ENCODE measurements at regions not wholly inside any gene's neighbourhood (a gene's known extent, or its start where the extent isn't known, plus 50 kb on each side); places are given as distances from the start of the nearest gene placed in this dataset.
A peak's percentile ranks its signal among the peaks of the same experiment; 100 is the strongest.

DNA sequence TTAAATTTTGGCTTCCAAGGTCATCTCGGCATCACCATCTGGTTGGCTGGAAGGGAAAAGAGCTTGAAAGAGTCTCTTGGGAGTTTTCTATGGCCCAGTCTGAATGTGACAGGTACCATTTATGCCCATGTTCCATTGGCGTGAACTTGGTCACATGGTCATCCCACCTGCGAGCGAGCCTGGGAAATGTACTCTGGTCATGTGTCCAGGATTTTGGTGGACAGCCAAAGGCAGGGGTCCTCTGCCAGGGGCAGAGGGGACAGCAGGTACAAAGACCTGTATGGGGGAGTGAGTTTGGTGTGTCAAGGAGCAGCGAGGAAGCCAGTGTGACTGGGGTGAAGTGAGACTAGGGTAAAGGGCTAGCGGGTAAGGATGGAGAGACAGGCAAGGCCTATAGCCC lies 112.6 kb downstream of the CDC5L start:
- DNase-seq (ENCODE audit: low spot score) (no peak), ATAC-seq (no peak)

DNA sequence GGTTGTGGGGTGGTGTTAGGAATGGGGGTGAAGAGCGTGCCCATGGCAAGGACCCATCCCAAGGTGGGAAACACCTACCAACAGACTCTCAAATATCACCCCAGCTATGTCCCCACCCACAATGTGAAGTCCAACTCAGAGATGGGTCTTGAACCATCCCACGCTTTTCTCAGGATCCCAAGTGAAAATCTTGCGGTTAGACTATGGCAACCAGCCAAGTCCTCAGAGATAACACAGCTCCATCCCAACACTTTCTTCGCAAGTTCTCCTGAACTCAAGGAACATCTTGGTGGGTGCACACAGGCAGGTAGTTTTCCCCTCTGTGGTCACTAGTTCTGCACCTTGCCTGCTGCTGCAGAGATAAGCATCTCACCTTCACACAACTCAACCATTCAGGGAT lies 116.0 kb downstream of the CDC5L start:
- DNase-seq (ENCODE audit: low spot score) (no peak), ATAC-seq (no peak)

DNA sequence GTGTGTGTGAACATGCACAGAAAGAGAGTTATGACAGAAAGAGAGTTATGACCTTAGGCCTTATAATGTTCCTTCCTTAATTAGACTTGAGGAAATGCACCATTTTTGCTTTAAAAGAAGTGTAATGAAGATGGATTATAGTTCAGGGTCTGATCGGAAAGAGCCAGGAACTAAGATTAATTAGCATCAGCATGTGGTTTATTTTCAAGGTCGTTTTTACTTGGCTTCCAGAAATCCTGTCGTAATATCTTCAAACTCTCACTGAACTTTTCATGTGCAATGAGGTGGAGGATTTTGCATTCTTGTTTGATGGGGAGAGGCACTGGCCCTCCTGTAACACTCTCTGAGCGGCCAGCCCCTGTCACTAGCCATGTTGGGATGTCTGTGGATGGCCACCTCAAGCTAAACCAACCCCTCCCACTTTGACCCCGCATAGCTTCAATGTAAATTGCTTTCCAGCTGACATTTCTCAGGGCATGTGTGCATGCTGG lies 116.8 kb downstream of the CDC5L start:
- ATAC-seq, result no peak
- no peak for DNase-seq (ENCODE audit: low spot score)

DNA sequence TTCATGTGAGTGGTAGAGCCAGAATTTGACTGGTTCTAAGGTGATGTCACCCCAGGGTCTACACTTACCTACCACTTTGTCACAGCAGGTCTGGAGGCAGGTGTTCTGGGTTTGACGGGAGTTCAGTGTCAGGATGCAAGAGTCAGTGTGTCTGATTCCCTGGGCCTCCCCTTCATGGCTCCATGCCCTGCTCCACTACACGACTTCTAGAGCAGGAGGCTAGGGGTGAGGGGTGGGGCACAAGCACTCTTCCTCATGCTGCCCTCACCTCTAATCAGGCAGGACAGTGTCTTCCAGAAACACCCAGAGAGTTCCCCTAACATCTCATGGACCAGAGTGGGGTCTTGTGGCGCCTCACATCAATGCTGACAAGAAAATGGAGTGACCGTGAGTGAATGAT lies 118.2 kb downstream of the CDC5L start:
- ATAC-seq (no peak), DNase-seq (ENCODE audit: low spot score) (no peak)

DNA sequence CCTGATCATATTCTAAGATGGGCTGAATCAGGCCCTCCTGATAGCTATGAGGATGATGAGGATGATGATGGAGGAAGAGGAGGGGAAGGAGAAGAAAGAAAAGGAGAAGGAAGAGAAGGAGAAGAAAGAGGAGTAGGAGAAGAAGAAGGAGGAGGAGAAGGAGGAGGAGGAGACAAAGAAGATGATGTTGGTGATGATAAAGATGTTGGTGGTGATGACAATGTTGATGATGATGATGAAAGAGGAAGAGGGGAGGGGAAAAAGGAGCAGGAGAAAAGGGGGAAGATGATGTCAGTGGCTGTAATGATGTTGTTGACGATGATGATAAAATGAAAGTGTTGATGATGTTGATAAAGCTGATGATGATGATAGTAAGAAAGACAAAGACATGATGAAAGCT lies 119.5 kb downstream of the CDC5L start:
- ATAC-seq, result no peak
- DNase-seq (ENCODE audit: low spot score), result no peak

DNA sequence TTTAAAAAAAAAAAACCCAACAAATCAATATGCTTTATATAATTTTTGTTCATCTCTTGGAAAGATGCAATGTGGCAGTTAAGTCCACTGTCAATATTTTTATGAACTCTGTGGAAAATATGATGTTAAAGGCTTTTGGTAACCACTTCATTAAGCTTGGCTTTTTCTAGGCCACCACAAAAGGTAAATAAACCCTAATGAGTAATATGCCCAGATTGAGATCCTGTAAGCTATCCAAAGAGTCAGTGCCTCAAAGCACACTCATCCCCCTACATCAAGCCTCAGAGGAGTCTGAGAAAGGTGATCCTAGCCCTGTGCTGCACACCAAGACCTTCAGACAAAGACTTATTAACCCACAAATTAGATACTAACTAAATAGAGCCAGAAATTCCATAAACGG lies 121.1 kb downstream of the CDC5L start:
- ATAC-seq (no peak), DNase-seq (ENCODE audit: low spot score) (no peak)

DNA sequence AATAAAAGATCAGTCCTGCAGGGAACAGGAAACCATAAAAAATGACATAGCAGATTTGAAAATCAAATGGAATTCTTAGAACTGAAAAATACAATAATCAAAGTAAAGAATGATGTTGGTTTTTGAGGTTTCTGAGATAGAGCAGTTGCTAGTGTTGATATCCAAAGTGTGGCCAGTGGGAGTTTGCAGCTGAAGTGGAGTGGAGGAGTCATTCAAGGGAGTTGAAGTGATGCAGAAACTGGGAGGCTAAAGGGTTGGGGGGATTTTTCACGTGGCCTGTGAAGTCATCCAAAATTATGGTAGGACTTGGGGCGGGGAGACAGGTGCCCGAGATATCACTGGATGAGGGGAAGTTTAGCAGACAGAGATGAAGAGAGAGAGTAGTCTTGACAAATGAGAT lies 123.6 kb downstream of the CDC5L start:
- no peak for DNase-seq (ENCODE audit: low spot score)
- ATAC-seq, result no peak

DNA sequence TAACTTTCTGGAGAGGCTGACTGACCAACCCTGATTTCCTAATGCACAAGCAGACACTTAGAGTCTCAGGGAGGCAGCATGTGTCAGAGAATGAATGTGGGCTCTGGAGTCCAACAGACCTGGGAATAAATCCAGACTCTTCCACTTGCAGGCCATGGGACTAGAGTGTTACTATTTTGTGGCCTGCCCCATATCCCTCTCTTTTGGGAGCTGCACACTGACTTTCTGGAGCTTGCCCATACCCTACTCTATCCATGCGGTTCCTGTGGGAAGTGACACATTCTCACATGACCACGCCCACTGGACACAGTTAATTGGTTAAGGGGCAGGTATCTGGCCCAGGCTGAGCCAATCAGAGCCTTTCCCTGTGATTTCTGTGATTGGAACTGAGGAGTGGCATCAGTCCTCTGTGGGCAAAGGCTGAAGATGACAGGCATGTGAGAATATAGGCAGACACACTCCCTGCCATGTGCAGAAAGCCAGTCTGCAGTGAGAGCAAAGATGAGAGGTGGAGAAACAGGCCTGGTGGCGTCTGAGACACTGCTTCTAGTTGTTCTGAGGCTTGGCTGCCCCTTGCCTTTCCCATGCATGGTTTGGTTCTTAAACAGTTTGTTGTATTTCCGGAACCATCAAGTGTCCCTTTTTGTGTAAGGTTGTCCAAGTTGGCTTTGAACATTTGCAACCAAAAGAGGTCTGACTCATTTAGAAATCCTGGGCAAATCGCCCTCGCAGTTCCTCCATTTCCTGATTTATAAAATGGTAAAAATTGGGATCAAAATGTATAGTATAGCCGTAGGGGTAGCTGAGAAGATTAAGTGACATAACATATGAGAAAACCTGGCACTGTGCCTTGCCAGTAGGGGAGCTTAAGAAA lies 125.6 kb downstream of the CDC5L start:
- DNase-seq (ENCODE audit: low spot score) (peak; percentile 21), ATAC-seq (no peak)

DNA sequence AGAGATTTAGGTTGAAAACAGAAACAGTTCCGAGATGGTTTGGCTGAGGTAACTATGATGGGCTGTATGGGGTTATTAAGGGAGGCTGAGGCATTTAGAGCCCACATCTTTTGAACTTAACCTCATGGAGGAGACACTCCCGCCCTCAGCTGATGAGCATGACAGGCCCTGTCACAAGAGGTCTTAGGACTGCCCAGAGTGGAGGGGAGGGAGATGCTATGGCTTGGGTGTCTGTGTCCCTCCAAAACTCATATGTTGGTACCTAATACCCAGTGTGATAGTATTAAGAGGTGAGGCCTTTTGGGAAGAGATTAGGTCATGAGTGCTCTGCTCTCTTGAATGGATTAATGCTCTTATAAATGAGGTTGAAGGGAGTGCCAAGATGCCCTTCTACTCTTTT lies 126.6 kb downstream of the CDC5L start:
- peak; percentile 15 for DNase-seq (ENCODE audit: low spot score)
- no peak for ATAC-seq

DNA sequence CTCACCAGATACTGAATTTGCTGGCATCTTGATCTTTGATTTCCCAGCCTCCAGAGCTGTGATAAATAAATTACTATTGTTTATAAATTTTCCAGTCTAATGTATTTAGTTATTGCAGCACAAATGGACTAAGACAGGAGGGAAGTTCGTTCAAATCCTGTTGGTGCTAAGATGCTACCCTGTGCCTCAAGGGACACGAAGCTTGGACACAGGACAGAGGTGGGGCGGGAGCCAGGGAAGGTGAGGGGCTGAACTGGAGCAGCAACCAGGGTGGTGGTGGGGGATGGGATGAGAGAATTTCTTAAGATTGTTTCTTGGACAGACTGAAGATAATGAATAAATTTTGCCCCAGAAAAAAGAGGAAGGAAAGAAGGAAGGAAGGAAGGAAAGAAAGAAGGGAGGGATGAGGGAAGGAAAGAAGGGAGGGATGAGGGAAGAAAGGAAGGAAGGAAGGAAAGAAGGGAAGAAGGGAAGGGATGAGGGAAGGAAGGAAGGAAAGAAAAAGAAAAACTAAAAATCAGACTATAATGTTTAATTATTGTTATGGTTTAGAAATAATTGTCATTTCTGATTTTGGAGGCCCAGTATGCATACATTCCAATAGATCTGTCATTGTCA lies 127.2 kb downstream of the CDC5L start:
- no peak for ATAC-seq
- DNase-seq (ENCODE audit: low spot score), result peak; percentile 7

DNA sequence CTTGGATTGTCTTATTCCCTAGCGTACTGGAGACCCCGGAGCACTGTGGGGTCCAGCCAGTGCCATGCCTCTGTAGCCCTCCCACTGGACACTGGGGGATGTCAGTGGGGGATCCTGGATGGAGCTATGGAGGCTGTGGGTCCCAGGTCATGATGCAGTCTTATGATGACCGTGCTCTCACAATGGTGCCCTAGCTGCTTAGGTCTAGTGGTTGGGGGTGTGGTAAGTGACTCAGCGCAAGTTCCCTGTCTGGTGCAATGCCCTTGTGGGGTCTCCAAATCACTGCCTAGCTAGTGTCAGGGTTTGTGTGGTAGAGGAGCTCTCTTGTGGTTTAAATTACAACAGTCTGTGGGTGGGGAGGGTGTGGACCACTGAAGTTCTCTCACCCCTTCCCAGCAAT lies 135.4 kb downstream of the CDC5L start:
- ATAC-seq, result no peak
- DNase-seq (ENCODE audit: low spot score), result no peak

DNA sequence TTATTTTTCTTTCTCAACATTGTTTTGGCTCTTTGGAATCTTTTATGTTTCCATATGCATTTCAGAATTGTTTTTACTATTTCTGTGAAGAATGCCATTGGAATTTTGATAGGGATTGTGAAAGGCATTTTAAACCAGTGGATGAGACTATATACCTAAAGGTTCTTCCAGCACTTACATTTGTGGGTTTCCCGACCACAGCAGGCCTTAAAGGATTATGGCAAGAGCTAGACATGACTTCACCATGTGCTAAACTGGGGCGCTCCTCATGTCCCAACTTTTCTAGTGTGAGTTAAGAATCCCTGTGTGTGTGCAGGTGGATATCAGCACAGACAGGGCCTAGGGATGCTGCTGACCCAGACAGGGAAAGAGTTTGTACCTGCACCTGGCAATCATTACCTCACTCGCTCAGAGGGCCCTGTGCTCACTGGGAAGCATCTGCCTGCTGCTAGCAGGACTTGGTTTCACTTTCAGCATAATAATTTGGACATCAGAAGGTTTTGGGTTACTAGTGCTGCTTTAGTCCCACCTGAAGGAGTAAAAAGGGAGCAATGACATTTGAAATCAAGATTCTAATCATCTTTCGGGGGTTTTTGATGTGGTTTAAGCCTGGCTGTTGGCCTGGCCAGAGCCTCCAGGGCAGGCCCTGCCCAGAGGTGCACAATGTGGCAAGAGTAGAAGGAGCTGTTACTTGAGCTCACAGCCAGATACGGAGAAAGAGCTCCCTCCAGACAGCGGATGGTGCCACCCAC lies 137.1 kb downstream of the CDC5L start:
- ATAC-seq, result no peak

DNA sequence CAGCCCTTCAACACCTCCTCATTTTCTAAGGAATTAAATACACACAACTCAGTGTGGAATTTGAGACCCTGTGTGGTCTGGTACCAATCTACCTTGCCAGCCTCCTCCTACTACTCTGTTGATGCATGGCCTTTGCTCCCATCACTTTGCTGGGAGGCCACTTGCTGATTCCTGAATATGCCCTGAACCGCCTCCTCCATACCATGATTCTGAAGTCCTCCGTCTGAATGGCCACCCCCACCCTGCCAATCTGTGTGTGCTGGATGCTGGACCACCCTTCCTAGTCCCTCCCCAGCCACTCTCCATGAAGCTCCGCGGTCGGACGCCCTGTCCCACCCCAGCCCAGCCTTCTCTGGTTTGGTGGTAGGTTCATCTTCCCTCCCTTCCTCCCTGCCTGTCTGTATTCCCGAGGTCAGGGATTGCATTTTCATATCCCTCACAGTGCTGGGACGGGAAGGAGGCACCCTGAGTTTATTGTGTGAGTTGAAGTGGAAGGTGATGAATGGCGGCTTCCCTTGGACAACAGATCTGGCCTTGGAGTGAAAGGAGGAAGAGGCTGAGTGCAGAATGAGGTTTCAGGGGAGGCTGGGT lies 138.3 kb downstream of the CDC5L start:
- ATAC-seq (no peak), DNase-seq (ENCODE audit: low spot score) (no peak)

More for the DNA sequence above, 137.1 kb downstream of the CDC5L start:
- no peak for DNase-seq (ENCODE audit: low spot score)

DNA sequence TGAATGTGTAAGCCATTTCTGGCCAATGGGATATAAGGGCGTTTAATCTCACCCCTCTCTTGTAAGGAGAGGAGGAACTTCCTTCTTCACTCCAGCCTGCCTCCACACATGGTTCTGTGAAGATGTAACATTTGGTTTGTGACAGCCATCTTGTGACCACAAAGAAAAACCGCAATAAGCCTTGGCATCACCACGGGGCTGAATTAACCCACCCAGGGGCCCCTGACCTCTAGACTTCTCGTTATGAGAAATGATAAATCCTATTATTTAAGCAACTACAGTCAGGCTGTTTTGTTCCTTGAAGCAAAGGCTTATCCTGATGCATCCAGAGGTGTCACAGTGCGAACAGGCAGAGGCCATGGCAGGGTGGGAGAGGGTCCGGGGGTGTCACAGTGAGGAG lies 139.7 kb downstream of the CDC5L start:
- ATAC-seq (no peak), DNase-seq (ENCODE audit: low spot score) (no peak)

DNA sequence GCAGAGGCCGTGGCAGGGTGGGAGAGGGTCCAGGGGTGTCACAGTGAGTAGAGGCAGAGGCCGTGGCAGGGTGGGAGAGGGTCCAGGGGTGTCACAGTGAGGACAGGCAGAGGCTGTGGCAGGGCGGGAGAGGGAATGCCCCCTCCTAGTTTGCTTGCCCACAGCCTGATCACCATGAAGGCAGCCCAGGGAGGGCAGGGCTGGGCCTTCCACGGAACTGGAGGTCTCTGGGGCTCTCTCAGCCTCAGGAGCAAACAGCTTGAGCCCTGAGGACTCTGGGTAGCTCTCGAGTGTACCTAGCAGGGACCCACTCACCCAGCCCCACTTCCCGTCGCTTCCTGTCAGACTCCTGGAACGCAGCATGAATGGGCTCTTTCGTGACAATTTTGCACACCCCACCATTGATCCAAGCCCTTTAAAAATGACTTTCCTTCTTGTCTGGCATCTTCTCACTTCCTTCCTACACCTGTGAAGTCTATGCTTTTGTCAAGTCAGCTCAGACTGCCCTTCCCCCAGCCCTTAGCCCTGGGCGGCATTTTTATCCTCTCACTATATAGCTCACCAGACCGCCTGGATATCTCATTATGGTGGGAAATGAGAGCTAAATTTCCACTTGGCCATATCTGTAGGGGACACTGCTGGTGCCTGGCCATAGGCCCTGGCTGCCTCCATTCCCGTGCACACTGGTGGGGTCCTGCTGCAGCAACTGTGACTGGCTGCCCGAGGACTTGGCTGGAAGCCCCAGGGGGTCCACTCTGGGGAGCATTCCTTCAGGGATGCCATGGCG lies 140.3 kb downstream of the CDC5L start:
- no peak for DNase-seq (ENCODE audit: low spot score)
- no peak for ATAC-seq

DNA sequence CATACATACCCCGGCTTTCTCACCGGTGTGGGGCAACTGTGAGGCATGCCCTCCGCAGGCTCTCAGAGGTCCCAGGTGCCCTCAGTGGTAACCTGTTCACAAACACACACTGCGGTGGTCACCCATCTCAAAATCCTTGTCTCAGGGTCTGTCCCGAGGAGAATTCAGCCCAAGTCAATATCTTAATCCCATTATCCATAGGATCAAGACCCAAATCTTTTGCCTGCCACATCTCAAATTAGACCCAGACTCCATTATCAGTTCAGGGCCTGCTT lies 140.8 kb downstream of the CDC5L start:
- ATAC-seq (no peak), DNase-seq (ENCODE audit: low spot score) (no peak)

DNA sequence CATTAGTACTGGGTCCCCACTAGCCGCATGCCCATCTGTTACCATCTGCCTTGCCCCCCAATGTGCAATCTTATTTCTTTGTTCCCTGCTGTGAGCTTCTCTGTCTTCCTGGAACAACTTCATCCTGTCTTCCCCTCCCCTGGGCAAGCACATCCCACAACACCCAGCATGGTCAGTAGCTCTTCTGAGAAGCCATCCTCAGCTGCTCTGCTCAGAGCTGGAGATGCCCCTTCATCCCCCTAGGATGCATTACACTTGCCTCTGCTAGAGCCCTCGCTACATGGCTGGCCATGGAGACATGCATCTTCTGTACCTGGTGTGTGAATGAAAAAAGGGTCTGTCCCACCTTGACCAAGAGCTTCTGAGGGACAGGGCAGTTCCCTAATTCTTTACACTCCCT lies 141.2 kb downstream of the CDC5L start:
- ATAC-seq, result no peak
- DNase-seq (ENCODE audit: low spot score), result no peak

DNA sequence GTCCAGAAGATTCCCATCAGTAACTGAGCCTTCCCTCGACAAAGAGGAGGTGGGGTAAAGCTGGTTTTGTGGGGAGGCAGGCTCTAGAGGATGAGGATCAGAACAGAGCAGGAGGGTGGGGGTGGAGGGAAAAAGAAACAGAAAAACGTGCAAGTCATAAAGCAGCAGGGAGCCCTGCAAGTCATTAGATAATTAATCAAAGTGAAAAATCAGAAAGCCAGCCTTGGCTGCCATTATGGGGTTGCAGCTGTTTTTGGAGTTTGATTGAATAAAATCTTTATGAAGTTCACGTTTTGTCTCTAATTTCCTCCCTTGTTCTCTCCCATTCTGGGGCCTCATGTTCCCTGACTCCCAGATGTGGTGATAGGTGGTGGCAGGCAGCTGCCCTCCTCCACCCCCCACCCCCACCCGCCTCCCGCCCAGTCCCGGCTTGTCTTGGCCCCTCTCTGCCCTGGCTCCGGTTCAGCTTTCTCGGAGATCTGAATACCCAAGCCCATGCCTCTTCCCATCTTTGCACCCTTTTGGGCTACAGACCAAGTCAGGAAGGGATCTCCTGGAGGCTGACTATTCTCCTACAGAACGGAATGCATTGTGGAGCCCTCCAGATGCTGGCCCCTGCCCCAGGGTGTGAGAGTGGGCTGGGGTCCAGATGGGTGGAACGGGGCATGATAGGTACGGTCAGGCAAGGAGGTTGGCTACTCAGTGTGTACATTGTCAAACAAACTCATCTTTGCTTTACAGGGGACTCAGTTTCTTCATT lies 141.8 kb downstream of the CDC5L start:
- no peak for DNase-seq (ENCODE audit: low spot score)
- ATAC-seq, result no peak

DNA sequence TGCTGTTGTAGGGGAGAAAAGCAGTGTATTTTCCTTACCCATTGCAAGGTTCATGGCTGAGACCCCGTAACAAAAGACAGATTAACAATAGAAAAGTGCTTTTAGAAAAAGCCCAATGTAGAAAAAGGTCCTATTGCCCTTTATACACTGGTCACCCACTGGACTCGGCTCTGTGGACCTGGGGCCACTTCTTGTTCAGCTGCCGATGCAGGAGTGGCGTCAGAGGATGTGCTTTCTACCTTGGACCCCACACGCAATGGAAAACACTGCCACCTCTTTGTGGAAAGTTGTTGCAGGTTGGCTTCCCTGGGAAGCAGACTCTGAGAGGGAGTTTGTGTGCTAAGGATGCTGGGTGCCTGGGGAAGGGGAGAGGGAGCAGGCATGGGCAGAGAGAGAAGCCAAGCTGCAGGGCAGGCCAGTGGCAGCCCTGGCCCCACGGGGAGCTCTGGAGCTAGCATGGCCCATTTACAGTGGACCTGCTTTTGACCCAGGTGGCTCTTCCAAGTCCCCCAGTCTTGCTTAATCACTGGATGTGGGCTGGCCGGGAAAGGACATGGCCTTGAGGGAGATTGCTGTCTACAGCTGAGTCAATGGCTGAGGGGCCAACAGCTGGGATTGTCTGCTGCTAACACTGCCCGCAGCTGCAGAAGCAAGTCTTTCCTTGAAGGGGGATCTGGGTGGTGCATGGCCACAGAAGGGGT lies 142.9 kb downstream of the CDC5L start:
- DNase-seq (ENCODE audit: low spot score), result no peak
- no peak for ATAC-seq

DNA sequence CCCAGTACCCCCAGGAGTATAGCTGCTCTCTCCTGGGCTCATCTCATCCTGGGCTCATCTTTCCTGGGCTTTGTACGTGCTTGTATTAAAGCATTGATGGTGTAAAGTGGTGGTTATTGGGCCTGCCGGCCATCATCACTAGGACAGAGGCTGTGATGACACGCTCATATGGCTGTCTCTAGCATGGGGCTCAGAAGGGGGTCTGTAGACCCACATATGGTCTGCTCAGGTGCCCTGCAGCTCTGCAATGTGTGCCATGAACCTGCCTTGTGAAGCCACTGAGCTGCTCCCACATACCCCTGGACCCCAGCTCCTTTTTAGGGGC lies 143.4 kb downstream of the CDC5L start:
- no peak for DNase-seq (ENCODE audit: low spot score)
- ATAC-seq, result no peak

Measured in left lobe of liver (tissue), 2 donors.